Muscle layer of colon (tissue), 2 donors: ENCODE measurements at regions not wholly inside any gene's neighbourhood (a gene's known extent, or its start where the extent isn't known, plus 50 kb on each side); places are given as distances from the start of the nearest gene placed in this dataset.

Experiments used
- H3K27ac ChIP-seq: one replicate; pipeline ENCODE4 v1.7.0; 2013; ENCODE audit warnings: low read depth, mild to moderate bottlenecking, low read length, moderate library complexity
- H3K27me3 ChIP-seq, 2 donors: one replicate each; pipeline ENCODE4 v1.7.0; 2013; ENCODE audit warnings: low read length in 2 of 2, mild to moderate bottlenecking in 2 of 2; ENCODE audit not compliant: insufficient read depth in 2 of 2, control insufficient read depth in 1 of 2
- H3K36me3 ChIP-seq: one replicate; pipeline ENCODE4 v1.7.0; 2013; ENCODE audit warnings: mild to moderate bottlenecking, low read length; ENCODE audit not compliant: insufficient read depth
- H3K4me1 ChIP-seq: one replicate; pipeline ENCODE4 v1.7.0; 2013; ENCODE audit warnings: mild to moderate bottlenecking, low read length; ENCODE audit not compliant: insufficient read depth
- H3K4me3 ChIP-seq, 2 donors: one replicate each; pipeline ENCODE4 v1.7.0; 2013; ENCODE audit warnings: low read length in 2 of 2, low read depth in 1 of 2, mild to moderate bottlenecking in 1 of 2, moderate library complexity in 1 of 2
- H3K9ac ChIP-seq: one replicate; pipeline ENCODE4 v1.7.0; 2013; ENCODE audit warnings: low read length
- H3K9me3 ChIP-seq: one replicate; pipeline ENCODE4 v1.7.0; 2013; ENCODE audit warnings: mild to moderate bottlenecking, low read length
- donor health status: abdominal sarcoma.
- donor health status: Adenocarcinoma of cecum.

DNA sequence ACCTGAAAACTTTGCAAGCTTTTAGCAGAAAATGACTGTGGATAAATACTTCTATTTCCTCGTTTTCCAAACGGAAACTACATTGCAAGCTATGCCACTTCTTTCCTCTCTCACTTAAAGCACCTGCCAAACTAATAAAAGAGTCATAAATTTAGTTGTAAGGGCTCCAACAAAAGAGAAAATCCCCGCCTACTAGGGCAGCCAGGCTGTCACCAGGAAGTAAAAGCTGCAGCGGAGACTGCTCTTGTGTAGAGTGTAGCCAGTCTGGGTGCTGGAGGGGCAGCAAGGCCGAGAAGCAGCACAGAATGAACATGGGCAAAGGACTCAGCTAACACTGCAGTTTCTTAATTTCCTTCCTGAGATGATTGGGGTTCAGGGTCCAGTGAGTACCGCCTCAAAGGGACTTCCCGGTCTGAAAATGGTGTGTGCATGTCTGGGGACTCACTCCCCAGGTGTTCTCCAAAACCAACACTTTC lies 89.3 kb upstream of the MAML3 start:
- peak overlapping the region; percentile 57 for H3K27ac ChIP-seq
- peak overlapping the region in 1 of 2 donors; percentile 4 for H3K4me3 ChIP-seq

DNA sequence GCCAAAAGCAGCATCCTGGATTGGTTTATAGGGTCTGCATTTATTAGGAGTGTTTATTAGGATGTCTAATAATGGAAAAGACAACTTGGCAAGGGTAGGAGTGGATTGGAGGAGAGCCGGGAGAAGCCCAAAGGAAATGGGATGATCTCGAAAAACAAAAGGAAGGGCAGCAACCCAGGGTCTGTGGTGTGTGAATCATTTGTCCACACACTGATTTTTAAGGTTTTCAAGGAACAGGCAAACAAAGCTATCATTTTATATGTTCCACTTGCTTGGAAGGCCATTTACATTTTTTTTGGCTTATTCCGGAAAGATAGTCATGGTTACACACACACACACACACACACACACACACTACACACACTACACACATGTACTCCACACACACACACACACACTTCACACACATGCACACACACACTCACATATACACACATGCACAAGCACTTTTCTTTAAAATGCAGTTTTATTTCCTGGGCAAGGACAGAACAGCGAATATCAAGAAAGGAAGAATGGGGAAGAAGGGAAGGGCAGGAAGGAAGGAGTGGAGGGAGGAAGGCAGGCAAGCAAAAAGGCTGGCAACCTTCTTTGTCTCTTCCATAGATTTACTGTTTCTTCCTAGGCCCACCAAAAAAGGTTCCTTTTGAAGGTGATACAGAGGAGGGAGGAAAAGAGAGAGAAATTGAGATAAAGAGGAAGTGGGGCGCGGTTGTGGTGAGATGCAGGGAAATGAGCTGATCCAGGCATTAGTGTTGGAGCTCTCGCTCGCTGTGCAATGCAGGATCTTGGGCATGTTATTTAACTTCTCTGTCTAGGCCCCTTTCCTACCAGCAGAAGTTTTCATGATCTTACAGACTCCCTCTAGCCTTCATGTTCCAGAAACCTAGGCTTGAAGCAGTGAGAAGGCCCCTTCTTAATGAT lies 88.6 kb upstream of the MAML3 start:
- no peaks in the 10 kb centered on the region for H3K27me3 ChIP-seq
- no peaks in the 10 kb centered on the region for H3K9me3 ChIP-seq
- peaks cover 38% of the 10 kb centered on the region for H3K4me1 ChIP-seq
- H3K4me3 ChIP-seq: no peak overlapping the region
- H3K36me3 ChIP-seq: no peaks in the 10 kb centered on the region
- peak overlapping the region; percentile 57 for H3K27ac ChIP-seq
- no peak overlapping the region for H3K9ac ChIP-seq

More for the DNA sequence above, 89.3 kb upstream of the MAML3 start:
- Histone ChIP-seq H3K9me3 (no peaks in the 10 kb centered on the region), H3K9ac (no peak overlapping the region), H3K4me1 (peaks cover 31% of the 10 kb centered on the region), H3K36me3 (no peaks in the 10 kb centered on the region), H3K27me3 (no peaks in the 10 kb centered on the region)

DNA sequence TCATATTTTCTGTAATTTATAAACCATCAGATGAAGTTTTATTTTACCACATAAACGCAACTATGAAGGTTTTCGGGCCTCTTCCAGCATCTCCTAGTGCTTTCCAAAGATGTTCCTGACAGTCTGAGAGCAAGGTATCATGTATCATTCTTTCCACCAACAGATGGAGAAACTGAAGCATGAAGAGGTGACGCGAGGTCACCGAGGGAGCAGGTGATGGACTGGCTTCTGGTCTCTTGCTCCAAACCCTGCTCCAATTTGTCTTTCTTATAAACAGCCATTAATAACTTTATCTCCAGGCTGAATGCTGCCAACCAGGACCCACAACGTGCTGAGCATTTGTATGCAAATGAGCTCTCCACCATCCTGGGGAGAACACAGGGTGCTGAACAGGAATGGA lies 86.3 kb upstream of the MAML3 start:
- H3K9me3 ChIP-seq: no peaks in the 10 kb centered on the region
- H3K36me3 ChIP-seq: no peaks in the 10 kb centered on the region
- H3K27ac ChIP-seq: no peak overlapping the region
- no peak overlapping the region for H3K9ac ChIP-seq
- no peak overlapping the region for H3K4me3 ChIP-seq
- H3K27me3 ChIP-seq: no peaks in the 10 kb centered on the region
- peaks cover 53% of the 10 kb centered on the region for H3K4me1 ChIP-seq

DNA sequence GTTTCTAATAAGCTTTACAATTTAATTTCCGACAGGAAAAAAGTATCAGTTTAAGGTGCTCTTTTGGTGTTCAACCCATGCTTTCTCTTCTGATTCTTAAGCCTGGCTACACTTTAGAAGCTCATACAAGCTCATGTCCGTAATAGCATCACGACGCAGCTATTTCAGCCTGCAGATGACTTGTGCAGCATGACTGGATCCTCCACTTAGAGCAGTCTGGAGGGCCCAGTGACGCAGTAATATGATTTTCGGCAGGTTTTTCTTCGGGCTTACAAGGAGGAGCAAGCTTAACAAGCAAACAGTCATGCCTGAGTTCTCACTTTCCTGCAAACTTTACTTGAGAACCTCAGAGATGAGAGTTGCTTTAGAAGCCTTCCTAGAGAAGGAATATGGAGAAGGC lies 85.3 kb upstream of the MAML3 start:
- Histone ChIP-seq H3K36me3 (no peaks in the 10 kb centered on the region), H3K9ac (no peak overlapping the region), H3K4me1 (peaks cover 52% of the 10 kb centered on the region), H3K27ac (peak overlapping the region; percentile 94), H3K4me3 (no peak overlapping the region), H3K27me3 (no peaks in the 10 kb centered on the region), H3K9me3 (no peaks in the 10 kb centered on the region)

DNA sequence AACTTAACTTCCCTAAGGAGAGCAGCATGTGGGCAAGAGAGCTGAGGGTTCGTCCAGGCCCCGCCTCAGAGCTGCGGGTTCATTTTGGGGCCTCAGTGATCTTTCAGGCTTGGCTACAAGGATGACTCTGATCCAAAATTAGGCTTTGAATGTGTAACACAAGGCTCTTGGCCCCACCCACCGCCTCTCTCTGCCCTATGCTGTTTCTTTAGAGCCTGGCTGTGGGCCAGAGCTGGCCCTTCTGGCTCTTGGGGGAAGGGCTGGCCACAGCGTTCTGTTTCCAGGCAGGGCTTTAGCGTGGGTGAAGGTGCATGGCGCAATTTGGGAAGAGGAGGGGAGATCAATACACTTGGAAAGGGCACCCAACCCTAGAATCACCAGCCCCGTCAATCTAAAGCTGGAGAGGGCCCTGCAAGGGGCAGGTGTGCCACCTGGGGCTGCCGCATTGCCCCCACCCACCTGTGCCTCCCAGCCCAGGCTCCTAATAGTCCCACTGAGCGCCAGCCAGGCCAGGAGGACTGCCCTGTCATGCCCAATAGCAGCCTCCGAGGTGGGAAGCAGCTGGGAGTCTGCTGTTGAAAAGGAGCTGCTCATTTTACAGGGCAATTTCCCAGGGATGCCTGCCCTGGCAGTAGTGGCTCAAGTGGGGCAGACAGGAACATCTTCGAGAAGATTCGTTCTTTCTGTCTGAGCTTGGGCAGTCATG lies 84.5 kb upstream of the MAML3 start:
- peaks cover 51% of the 10 kb centered on the region for H3K4me1 ChIP-seq
- H3K4me3 ChIP-seq: peak overlapping the region in 1 of 2 donors; percentile 51
- H3K36me3 ChIP-seq: no peaks in the 10 kb centered on the region
- no peaks in the 10 kb centered on the region for H3K27me3 ChIP-seq
- peak overlapping the region; percentile 94 for H3K27ac ChIP-seq
- H3K9ac ChIP-seq: peak overlapping the region; percentile 41
- no peaks in the 10 kb centered on the region for H3K9me3 ChIP-seq

DNA sequence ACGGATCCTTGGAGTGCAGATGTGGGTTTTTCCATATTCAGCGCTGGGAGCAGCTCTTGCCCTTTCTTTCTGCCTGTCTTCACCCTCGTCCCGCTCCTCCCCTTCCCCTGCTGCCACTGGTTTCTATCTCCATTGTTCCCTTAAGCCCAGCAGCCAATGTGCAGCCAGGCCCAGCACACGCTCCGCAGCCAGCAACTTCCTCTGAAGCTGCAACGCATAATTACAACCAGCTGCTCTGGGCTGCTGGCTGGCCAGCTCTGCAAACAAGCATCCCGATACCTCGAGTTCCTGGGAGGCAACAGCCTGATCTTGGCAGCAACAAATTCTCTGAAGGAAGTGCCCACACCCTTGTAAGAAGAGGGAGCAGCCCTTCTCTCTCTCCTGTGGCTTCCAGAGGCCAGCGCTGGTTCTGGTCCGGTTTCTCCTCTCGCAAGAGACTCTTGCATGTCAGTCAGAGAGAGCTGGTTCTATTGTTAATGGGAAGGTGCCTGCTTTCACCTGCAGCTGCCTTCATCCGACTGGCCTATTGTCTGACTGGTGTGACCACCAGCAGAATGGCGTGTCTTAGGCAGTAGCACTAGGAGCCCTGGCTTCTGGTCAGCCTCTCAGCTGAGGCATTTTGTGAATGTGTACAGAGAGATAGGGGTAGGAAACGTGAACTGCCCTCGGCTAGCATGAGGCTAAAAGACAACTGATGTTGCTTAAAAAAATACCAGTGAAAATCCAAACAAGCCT lies 83.8 kb upstream of the MAML3 start:
- Histone ChIP-seq H3K36me3 (no peaks in the 10 kb centered on the region), H3K9ac (peak overlapping the region; percentile 41), H3K4me1 (peaks cover 47% of the 10 kb centered on the region), H3K9me3 (no peaks in the 10 kb centered on the region), H3K27ac (peak overlapping the region; percentile 94), H3K4me3 (peak overlapping the region; percentile 5 to 51), H3K27me3 (no peaks in the 10 kb centered on the region)

DNA sequence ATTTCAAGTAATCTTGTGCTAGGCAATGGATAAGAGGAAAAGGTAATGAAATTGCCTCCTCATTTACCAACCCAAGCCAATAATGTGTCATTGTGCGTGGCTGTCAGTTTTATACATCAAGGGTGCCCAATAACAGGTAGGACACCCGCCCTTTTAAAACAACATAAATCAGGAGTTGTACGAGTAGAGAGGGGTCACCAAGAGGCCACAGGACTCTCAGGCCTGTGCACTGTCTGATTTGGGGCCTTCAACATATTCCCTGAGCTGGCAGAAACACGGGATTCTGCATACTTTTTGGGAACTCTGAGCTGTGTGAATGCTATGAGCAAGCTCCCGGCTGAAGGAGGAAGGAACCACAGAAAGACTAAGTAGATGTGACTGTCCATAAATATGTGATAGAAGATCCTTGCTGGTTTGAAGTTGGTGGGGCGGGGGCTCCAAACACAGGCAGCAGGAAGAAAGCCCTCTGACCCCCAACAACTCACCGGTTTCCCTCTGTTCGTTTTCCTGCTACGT lies 82.7 kb upstream of the MAML3 start:
- no peaks in the 10 kb centered on the region for H3K27me3 ChIP-seq
- no peaks in the 10 kb centered on the region for H3K36me3 ChIP-seq
- H3K27ac ChIP-seq: peak overlapping the region; percentile 94
- H3K9me3 ChIP-seq: no peaks in the 10 kb centered on the region
- H3K4me3 ChIP-seq: no peak overlapping the region
- peaks cover 43% of the 10 kb centered on the region for H3K4me1 ChIP-seq
- H3K9ac ChIP-seq: no peak overlapping the region

DNA sequence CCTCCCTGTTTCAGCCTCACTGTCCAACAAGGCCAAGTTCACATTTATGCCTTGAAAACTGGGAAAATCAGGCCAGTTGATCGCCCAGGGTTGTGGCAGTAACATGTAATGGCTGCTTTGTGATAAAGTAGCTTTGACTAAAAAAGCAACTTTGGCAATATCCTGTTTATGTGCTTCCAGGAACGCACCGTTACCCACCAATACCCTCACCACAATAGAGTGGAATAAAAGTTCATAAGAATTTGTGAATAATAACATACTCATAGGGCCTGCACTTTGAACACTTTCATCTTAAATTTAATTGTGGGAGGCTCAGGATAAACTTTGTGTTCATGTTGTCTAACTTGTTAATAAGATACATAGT lies 80.7 kb upstream of the MAML3 start:
- H3K4me1 ChIP-seq: peaks cover 43% of the 10 kb centered on the region
- H3K27ac ChIP-seq: no peak overlapping the region
- H3K9ac ChIP-seq: no peak overlapping the region
- no peaks in the 10 kb centered on the region for H3K27me3 ChIP-seq
- no peaks in the 10 kb centered on the region for H3K9me3 ChIP-seq
- H3K4me3 ChIP-seq: no peak overlapping the region
- H3K36me3 ChIP-seq: no peaks in the 10 kb centered on the region

DNA sequence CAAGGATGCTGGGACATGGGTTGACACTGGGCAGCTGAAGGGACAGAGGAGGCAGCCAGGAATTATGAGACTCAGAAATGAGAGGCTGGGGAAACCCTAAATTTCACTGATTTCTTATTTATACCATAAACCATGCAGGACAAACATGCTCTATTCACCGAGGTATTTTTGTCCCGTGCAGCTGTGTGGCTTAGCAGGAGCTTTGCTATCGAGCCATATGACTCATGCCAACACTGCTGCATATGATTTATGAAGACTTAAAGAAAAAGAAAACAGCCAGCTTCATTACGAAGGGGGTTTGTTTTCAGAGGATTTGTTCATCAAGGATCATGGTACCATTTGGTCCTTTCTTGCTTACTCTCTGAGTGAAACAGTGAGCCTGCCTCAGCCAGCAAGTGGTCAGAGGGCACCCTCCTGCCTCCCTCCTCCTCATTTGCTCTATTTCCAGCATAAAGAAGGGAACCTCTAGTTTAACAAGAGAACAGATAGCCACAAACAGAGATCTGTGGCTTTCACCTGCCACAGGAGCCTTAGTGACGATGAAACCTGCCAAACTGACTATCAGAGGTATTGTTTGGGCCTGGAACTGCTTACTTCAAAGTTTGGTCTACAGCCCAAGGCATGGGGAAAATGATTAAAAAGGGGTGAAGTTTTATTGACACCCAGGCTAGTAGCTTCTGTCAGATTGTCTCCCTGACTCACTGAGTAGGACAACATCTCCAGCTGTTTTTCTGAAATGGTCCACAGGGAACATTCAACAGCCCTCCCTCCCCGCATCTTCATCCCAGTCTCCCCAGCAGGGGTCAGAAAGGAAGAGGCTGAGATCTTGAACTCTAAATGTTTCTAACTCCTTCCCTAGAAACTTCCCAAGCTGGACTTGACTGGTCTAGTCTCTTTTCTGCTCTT lies 80.1 kb upstream of the MAML3 start:
- Histone ChIP-seq H3K27me3 (no peaks in the 10 kb centered on the region), H3K4me1 (peaks cover 39% of the 10 kb centered on the region), H3K4me3 (no peak overlapping the region), H3K27ac (no peak overlapping the region), H3K36me3 (no peaks in the 10 kb centered on the region), H3K9me3 (no peaks in the 10 kb centered on the region), H3K9ac (no peak overlapping the region)

DNA sequence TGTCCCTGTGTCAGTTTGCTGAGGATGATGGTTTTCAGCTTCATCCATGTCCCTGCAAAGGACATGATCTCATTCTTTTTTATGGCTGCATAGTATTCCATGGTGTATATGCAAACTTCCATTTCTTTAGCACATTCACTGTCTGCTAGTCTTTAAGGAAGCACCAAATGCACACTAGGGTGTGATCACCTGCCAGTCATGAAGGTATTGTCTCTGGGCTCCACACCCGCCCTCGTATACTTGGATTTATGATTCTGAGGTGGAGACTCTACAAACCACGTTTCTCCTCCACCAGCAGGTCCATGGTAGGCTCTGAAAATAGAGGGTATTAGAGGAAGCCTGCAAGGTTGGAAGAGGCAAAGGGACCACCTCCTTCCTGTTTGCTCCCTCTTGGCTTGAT lies 75.9 kb upstream of the MAML3 start:
- Histone ChIP-seq H3K4me1 (peaks cover 10% of the 10 kb centered on the region), H3K27me3 (no peaks in the 10 kb centered on the region), H3K9me3 (no peaks in the 10 kb centered on the region), H3K4me3 (no peak overlapping the region), H3K27ac (no peak overlapping the region), H3K9ac (no peak overlapping the region), H3K36me3 (no peaks in the 10 kb centered on the region)
